Activated CD4-positive, alpha-beta T cell treated with anti-CD3 and anti-CD28 coated beads, Interleukin-2, amount 50 U/mL, for 16 hours (primary cell): ENCODE measurements at regions not wholly inside any gene's neighbourhood (a gene's known extent, or its start where the extent isn't known, plus 50 kb on each side); places are given as distances from the start of the nearest gene placed in this dataset.

Experiments
- DNase-seq: peaks from one replicate; pipeline ENCODE4 v3.0.0-alpha.2; 2020

GRCh38 chr7:159253657-159254056 is 109.0 kb upstream of the VIPR2 start:
- no peak for DNase-seq

- no peak for DNase-seq
These were observed 105.8 kb upstream of the VIPR2 start for GRCh38 chr7:159250471-159250870.

- no peak for DNase-seq
These were observed 105.0 kb upstream of the VIPR2 start for GRCh38 chr7:159249671-159250070.

GRCh38 chr7:159247910-159248309 is 103.2 kb upstream of the VIPR2 start:
- DNase-seq, result no peak

- DNase-seq, result no peak
These were observed 102.2 kb upstream of the VIPR2 start for GRCh38 chr7:159246702-159247480.

GRCh38 chr7:159240962-159241361 is 96.3 kb upstream of the VIPR2 start:
- no peak for DNase-seq

GRCh38 chr7:159239028-159239427 is 94.4 kb upstream of the VIPR2 start:
- no peak for DNase-seq

- DNase-seq, result no peak
These were observed 93.9 kb upstream of the VIPR2 start for GRCh38 chr7:159238541-159238940.

GRCh38 chr7:159237022-159237653 is 92.5 kb upstream of the VIPR2 start:
- DNase-seq, result no peak

GRCh38 chr7:159231017-159231416 is 86.3 kb upstream of the VIPR2 start:
- DNase-seq, result no peak

- no peak for DNase-seq
These were observed 85.2 kb upstream of the VIPR2 start for GRCh38 chr7:159229683-159230475.

- DNase-seq, result no peak
These were observed 82.8 kb upstream of the VIPR2 start for GRCh38 chr7:159227433-159227832.

- DNase-seq, result no peak
These were observed 81.5 kb upstream of the VIPR2 start for GRCh38 chr7:159226011-159226702.

GRCh38 chr7:159218607-159219006 is 73.9 kb upstream of the VIPR2 start:
- DNase-seq, result no peak

- DNase-seq, result no peak
These were observed 73.5 kb upstream of the VIPR2 start for GRCh38 chr7:159218170-159218569.

- no peak for DNase-seq
These were observed 70.4 kb upstream of the VIPR2 start for GRCh38 chr7:159215076-159215475.

- no peak for DNase-seq
These were observed 68.6 kb upstream of the VIPR2 start for GRCh38 chr7:159213253-159213652.

GRCh38 chr7:159212226-159212625 is 67.6 kb upstream of the VIPR2 start:
- no peak for DNase-seq

- no peak for DNase-seq
These were observed 67.0 kb upstream of the VIPR2 start for GRCh38 chr7:159211540-159212182.

- no peak for DNase-seq
These were observed 66.0 kb upstream of the VIPR2 start for GRCh38 chr7:159210581-159211235.

- DNase-seq, result no peak
These were observed 64.8 kb upstream of the VIPR2 start for GRCh38 chr7:159209429-159209828.

GRCh38 chr7:159207951-159208350 is 63.3 kb upstream of the VIPR2 start:
- no peak for DNase-seq
